HG02763 (cell line): ENCODE measurements at regions not wholly inside any gene's neighbourhood (a gene's known extent, or its start where the extent isn't known, plus 50 kb on each side); places are given as distances from the start of the nearest gene placed in this dataset.
"Not testable (repeated sequence)": the region's sequence is repeated elsewhere in the genome, so short reads cannot be mapped to it uniquely, and the experiment has no call there.

Experiments used
- ATAC-seq: cut with Tn5 transposase; IDR thresholded peaks from one replicate; pipeline ENCODE4 v1.9.1; 2021; ENCODE audit warnings: mild to moderate bottlenecking, moderate library complexity; ENCODE audit not compliant: unreplicated experiment

DNA sequence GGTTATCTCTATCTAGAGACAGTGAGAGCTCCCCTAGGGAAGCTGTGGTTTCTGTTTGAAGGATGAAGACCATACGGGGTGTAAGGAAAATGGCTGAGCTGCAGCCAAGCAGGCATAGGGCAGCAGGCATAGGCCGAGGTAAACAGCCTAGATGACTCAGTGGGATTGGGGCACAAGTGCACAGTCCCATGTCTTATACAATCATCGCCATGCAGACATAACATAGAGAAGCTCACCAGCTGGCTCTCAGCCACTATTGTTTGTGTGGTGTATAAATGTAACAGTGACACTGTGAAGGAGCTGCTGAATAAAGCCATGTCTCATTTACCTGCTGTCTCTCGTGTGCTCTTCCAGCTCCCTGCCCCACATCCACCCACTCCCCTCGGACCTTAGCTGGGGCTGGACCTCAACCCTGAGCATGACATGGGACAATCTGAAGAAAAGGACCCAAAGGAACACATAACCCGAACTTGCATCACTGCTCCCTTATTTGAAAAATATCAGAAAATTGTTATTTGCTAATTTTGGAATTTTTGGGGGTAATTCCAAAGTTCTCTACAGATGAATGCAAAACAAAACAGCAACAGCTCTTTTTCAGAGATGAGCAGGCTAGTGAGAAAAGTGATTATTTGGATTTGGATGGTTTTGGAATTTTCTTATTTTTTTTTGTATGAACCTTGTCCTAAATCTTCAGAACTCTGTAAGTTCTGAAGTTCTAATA is 582.7 kb downstream of the REEP3 start:
- ATAC-seq = no peak

DNA sequence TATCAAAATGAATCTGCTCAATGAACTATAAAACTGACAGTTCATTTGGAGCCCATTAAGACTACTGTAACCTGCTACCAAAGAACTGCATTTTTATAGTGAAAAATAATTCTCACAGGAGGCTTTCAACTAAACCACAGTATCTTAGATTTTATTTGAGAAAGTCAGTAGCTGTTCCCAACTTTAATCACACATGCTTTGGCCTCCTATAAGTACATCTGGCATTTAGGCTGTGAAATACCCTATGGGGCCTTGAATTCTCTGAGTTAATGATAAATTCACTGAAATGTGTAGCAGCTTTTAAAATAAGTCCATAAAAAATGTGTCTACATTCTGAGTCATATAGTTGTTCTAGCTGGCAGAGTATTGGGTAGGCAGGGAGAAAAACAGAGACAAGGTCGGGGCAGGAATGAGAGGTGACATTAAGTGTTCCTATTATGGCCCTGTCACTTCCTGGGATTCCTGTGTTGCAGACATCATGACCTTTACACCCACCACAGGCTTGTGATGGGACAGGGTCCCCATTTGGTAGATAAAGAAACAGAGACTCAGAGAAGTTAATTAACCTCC is 588.8 kb downstream of the REEP3 start:
- ATAC-seq = no peak

DNA sequence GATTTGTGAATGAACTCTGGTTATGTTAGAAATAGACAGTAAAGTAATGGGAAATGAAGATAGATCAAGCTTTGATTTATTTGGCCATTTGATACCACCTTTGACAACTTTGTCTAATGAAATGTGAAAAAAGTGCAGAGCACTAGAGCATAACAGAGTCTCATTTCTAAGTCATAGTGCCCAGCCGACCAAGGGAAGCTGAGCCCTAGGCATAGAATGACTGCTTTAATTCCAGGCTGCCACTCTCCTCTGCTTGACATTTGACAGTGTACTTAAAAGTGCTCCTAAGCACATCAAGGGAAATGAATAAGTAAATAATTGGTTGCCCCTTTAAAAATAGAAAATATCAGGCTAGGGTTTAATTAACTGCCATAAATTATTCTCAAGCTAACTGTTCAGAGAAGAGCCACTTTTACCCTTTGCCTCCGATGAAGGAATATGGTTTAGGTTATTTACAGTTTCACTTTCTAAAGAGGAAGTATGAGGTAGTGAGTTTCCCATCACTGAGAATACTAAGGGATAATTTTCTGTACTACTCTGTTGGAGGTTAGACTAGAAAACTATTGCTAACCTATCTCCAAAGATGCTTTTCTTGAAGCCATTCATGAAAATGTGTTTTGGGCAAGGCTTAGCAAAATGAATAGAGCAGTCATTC is 591.6 kb downstream of the REEP3 start:
- no peak for ATAC-seq

DNA sequence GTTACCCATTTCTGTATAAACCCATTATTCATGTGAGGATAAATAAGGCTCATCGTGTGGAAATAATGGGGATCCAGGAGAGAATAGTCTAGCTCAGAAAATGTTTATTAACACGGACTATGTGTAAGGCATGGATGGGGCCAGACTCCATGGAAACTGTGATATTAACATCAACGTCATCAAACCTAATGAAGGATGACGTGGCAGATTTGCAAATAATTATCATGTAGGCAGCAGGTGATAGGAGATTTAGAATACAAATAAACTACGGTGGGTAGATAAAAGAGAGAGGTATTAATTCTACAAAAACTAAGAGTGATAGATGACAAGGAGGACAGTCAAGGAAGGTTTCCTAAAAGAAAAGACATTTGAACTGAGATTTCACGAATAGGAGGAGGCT is 592.2 kb downstream of the REEP3 start:
- no peak for ATAC-seq

DNA sequence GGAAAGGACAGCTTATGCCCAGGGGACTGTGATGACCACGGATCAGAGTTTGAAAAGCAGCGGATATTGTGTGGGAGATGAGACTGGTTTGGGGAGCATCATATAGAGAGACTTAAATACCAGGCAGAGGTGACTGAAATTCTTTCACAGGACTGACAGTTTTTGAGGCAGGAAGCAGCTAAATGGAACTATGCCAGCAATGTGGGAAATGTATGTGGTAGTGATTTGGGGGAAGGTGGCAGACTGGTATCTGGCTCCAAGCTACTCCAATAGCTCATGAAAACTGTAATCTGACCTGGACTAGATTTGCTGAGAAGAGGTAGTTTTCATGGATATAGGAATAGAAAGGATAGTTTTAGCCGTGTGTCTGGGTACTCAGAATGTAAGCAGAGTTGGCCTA is 592.6 kb downstream of the REEP3 start:
- no peak for ATAC-seq

DNA sequence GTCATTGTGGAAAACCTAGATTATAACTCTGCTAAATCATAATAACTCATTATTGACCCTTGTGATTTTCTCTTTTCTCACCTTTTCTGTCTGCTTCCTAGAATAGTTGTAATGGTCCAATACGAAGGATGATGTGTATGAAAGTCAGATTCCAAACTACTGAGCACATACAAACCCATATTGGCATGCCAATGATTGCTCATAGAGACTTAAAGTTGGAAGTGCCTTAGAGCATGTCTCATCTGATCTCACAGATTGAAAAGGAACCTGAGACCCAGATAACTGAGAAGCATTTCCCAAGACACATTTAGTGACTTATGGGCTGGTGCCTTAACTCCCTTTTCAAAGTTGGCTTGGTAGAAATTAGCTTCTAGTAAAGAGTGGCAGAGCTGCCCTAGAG is 594.3 kb downstream of the REEP3 start:
- ATAC-seq = no peak

DNA sequence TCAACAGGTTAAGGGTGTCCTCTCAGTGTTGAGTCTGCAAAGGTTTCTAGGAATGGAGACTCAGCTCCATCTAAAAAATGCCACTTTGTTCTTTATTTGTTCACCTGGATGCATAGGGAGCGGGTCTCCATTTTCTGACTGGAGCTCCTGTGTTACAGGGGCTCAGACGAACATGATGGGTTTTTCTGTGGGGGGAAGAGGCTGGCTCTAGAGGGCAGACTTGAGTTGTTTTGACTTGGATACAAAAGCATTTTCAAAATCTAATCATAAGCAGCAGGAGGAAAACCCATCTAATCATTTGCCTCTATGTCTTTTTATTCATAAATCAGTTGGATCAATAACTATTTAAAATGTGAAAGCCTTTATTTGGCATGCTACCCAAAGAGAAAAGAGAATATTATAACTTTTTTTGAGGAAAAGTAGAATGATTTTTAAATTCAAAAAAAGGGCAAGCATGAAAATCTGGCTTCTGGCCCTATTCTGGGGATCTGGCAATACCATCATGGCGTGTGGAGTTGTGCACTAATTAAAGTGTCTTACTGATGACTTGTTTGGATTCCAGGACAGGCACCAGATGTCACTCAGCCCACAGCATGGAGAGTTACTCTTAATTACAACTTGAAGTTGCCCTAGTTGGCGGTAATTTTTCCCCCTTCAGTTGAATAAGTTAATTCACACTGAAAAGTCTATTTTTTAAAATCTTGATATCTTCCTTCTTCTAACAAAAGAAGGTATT is 594.9 kb downstream of the REEP3 start:
- no peak for ATAC-seq

DNA sequence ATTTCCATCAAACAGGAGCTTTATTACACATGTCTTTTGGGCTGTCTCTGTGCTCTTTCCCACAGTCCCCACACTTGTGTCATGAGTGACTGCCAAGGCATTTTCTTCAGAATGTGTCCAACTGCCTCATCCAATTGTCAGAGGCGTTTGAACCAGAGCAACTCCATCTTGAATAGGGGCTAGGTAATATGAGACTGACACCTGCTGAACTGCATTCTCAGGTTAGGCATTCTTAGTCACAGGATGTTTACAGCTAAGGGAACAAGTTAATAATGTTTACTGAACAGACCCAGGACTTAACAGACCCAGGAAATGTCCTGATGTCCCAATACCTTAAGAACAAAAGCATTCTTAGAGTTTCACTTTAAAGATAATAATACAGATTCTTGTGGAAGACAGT is 595.5 kb downstream of the REEP3 start:
- ATAC-seq = no peak

DNA sequence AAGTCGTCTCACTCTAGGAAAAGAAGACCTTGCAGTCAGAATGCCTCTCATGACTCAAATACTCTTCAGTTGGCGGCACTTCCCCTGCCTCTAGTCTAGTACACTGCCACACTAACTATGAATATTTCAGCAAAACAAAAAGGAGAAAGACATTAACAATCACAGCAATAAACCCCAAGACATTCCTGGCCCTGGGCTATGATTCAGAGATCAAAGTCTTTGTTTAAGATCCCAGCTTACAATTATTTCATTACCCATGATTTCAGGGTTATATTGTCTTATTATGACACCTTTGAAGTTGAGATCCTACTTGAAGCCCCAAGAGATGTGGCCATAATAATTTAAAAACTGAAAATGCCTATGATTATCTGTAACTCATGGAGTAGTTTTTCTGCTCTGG is 597.5 kb downstream of the REEP3 start:
- no peak for ATAC-seq

DNA sequence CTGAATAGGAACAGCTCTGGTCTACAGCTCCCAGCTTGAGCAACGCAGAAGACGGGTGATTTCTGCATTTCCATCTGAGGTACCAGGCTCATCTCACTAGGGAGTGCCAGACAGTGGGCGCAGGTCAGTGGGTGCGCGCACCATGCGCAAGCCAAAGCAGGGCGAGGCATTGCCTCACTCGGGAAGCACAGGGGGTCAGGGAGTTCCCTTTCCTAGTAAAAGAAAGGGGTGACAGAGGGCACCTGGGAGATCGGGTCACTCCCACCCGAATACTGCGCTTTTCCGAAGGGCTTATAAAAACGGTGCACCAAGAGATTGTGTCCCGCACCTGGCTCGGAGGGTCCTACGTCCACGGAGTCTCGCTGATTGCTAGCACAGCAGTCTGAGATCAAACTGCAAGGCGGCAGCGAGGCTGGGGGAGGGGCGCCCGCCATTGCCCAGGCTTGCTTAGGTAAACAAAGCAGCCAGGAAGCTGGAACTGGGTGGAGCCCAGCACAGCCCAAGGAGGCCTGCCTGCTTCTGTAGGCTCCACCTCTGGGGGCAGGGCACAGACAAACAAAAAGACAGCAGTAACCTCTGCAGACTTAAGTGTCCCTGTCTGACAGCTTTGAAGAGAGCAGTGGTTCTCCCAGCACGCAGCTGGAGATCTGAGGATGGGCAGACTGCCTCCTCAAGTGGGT is 599.2 kb downstream of the REEP3 start:
- ATAC-seq = not testable (repeated sequence)

DNA sequence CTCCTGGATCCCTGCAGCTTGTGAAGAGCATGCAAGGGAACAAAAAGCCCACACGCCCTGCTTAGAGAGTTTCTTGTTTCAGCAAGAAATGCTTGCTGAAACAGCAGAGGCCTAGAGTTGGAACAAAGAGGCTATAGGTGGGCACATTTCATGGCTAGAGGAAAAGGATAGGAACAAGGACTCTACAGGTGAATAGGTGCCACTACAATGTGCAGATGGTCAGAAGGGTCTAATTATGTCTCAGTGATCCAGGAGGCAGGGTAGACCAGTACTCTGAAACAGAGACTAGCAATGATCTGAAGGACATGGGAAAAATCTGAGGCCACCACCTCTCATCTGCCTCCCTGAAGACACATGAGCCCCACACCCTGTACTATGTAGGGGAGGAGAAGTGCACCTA is 609.0 kb downstream of the REEP3 start:
- ATAC-seq = no peak

DNA sequence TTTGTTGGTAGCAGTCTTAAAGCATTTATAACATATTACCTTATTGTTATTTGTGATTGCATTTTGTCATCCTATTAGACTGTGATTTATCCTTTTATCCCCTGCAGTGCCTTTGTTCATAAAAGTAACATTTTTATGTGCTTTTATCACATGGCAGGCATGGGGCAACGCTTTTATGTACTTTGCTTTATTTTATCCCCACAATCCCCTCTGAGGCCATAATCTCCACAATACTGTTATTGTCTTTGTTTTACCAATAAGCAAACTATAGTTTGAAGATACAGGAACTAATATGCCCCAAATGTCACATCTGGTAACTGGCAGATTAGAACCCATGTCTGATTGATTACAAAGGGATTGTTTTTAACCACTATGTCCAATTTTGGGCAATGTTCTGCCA is 613.5 kb downstream of the REEP3 start:
- no peak for ATAC-seq

DNA sequence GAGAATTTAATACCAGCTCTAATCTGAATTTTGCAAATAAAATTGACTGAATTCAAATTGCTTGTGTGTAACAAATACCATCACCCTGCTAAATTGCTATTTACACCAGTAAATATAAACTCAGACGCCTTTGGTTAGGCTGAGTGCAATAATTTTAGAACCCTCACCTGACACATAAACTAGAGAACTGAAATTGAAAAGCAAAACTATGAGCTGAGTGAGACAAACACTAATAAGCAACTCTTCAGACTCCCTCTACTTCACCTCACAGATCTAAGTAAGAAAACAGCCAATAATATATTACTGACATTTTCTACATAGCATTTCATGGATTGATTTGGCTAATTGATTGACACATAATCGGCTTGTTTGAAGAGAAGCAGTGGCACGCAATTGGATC is 621.2 kb downstream of the REEP3 start:
- ATAC-seq = no peak

DNA sequence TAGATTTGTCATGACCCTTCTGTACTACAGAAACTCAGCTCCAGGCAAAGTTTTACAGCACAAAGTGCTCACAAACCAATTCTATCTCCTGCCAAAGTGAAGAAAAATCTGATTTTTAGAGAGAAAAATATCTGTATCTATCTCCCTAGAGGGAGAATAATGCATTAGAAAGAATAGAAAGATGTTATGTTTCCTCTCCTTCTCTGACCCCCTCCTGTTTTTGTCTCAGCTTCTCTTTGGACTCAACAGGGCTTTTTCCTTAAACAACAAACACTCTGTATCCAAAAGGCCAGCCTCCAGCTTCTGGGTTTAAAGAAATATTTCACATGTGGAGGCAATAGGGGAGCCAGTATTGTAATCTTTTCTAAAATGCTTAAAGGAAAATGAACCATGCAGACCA is 627.4 kb downstream of the REEP3 start:
- ATAC-seq = no peak

DNA sequence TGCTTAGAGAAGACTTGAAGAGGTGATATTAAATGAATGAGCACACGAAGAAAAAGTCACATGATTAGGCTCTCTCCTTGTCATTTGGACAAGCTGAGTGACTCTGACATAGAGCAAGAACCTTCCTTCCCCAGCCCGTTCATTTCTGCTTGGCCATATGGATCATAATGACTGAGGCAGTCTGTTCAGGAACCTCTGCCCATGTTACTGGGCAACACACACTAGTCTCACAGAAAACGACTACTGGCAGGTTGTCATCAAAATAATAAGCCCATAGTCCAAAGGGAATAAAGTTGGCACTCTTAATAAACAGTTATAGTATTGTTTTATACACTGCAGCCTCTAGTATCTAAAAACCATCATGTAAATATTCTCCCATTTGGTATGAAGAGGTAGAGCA is 635.0 kb downstream of the REEP3 start:
- ATAC-seq = no peak

DNA sequence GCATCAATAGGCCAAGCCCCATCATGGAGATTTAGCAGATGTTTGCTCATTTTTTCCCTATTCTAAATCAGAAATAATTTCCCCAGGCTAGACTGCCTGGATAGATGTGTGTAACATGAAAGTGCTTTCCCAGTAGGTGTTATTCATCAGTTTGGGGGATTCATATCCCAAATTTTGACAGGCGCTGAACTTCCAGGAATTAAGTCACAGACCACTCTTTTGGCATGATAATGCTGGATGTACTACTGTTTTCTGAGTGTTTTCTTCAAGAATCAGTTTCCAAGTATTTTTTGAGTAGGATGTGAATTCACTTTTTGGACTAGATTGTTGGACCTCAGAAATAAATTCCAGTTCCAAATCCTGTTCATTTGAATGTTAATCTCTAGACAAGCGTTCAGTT is 637.4 kb downstream of the REEP3 start:
- no peak for ATAC-seq

DNA sequence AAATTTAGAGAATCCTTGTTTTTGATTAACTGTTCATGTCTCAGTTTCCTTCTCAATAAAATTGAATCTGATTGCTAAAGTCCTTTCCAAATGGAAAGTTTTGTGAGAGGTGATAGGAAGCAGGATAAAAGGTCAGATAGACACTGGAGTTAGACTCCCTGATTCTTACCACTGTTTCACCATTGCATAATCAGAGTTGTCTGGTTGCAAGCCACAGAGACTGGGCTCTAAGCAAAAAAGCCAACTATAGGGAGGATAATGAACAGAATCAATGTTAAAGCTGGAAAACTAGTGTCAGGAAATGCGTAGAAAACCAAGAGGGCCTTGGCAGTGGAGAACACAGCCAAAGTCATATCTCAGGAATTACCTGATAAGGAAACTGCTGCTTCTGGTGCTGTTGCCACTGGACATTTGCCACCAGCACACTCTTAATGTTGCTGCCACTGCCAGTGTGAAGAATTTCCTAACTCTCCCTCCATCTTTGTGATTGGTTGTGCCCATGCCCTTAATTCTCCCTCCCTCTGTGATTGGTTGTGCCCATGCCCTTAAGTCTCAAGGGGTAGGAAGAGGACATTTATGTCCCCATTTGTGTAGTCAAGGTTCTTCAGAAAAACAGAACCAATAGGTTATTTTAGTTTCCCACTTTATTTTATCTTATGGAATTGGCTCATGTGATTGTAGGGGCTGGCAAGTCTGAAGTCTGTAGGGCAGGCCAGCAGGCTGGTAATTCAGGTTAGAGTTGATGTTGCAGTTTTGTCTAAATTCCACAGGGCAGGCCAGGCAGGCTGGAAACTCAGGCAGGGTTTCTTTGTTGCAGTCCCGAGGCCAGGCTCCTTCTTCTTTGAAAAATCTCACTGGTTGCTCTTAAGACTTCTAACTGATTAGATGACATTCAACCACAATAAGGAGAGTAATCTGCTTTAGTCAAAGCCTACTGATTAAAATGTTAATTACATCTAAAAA is 639.0 kb downstream of the REEP3 start:
- no peak for ATAC-seq

DNA sequence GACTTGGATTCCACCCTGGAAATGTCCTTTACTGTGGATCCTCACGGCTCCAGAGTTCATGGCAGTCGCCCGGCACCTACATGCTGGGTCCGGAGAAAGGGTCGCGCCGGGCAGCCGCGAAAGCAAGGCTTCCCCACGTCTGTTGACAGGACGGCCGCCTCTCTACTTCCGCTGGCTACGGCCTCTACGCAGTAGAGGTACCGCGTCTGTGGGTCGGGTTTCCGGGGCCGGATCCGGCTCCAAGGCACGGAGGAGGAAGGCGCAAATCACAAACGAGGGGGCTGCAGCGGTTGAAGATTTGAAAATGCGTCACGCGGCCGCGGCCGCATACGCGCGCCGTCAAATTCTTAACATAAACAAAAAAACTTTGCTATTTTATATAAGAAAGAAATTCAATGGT is 649.6 kb downstream of the REEP3 start:
- ATAC-seq = no peak

DNA sequence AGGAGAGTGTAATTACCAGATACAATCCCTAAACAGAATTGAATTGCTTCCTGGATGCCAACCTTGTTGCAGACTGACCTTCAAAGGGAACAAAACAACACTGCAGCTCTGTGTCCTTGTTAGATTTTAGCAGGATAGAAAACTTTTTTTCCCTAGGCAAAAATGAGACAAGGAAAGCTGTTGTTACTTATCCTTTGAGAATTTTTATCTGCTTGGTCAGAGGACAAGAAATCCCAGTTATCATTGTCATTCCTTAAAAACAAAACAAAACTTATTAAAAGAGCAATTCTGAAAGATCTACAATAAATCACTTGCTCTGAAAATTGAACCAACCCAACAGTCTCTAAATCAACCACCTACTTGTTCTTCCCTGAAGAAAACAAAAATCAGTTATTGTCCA is 652.6 kb downstream of the REEP3 start:
- ATAC-seq = no peak

DNA sequence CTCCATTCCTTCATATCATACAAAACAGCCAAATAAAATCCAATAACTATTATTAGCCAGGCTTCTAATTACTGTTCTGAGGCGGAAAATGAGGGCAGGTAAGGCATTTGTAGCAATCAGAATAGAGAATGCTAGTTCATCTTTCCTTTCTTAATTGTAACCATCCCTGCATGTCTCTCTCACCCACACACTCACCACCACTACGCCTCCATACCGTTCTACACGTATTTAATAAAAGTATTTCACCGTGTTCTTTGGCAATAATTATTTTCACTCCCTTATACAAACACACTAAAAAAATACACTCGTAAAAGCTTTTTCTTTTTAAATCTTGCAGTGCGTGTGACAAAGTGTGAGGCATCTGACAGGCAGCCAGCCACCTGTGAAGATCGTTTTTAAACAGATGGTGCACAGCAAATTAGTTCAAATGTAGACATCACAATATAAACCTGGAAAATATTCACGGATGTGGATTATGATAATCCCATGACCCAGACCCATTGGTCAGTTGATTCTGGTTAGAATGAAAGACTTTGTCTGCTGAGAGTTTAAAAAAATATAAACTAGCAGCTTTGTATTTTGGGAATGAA is 653.6 kb downstream of the REEP3 start:
- ATAC-seq = no peak
